ENCODE measurements at regions not wholly inside any gene's neighbourhood (a gene's known extent, or its start where the extent isn't known, plus 50 kb on each side); places are given as distances from the start of the nearest gene placed in this dataset.
"Not testable (repeated sequence)": the region's sequence is repeated elsewhere in the genome, so short reads cannot be mapped to it uniquely, and the experiment has no call there.

- no peak overlapping the region for H3K9ac ChIP-seq (ENCODE audit: low read depth, low read length)
- H3K36me3 ChIP-seq (ENCODE audit: control insufficient read depth, insufficient read depth, low read length) = no peaks in the 10 kb centered on the region
- no peaks in the 10 kb centered on the region for H3K27me3 ChIP-seq (ENCODE audit: control insufficient read depth, insufficient read depth, low read length)
- H3K4me3 ChIP-seq (ENCODE audit: low read depth, low read length) = no peak overlapping the region
- H3K9me3 ChIP-seq (ENCODE audit: control insufficient read depth, insufficient read depth, low read length) = no peaks in the 10 kb centered on the region
- H3K27ac ChIP-seq (ENCODE audit: low read depth, low read length) = no peak overlapping the region
- H3K4me1 ChIP-seq (ENCODE audit: control insufficient read depth, insufficient read depth, low read length) = no peaks in the 10 kb centered on the region
Observed at GRCh38 chr9:108434502-108434901, 421.3 kb downstream of the ACTL7B start.

- no peaks in the 10 kb centered on the region for H3K27me3 ChIP-seq (ENCODE audit: control insufficient read depth, insufficient read depth, low read length)
- H3K9ac ChIP-seq (ENCODE audit: low read depth, low read length) = no peak overlapping the region
- no peak overlapping the region for H3K27ac ChIP-seq (ENCODE audit: low read depth, low read length)
- H3K4me3 ChIP-seq (ENCODE audit: low read depth, low read length) = no peak overlapping the region
- H3K4me1 ChIP-seq (ENCODE audit: control insufficient read depth, insufficient read depth, low read length) = no peaks in the 10 kb centered on the region
- no peaks in the 10 kb centered on the region for H3K36me3 ChIP-seq (ENCODE audit: control insufficient read depth, insufficient read depth, low read length)
- H3K9me3 ChIP-seq (ENCODE audit: control insufficient read depth, insufficient read depth, low read length) = no peaks in the 10 kb centered on the region
Observed at GRCh38 chr9:108434036-108434435, 421.8 kb downstream of the ACTL7B start.

GRCh38 chr9:108430655-108431054 lies 425.1 kb downstream of the ACTL7B start:
- Histone ChIP-seq H3K9ac (ENCODE audit: low read depth, low read length) (no peak overlapping the region), H3K4me3 (ENCODE audit: low read depth, low read length) (no peak overlapping the region), H3K9me3 (ENCODE audit: control insufficient read depth, insufficient read depth, low read length) (no peaks in the 10 kb centered on the region), H3K4me1 (ENCODE audit: control insufficient read depth, insufficient read depth, low read length) (no peaks in the 10 kb centered on the region), H3K27ac (ENCODE audit: low read depth, low read length) (no peak overlapping the region), H3K27me3 (ENCODE audit: control insufficient read depth, insufficient read depth, low read length) (no peaks in the 10 kb centered on the region), H3K36me3 (ENCODE audit: control insufficient read depth, insufficient read depth, low read length) (no peaks in the 10 kb centered on the region)

- Histone ChIP-seq H3K4me3 (ENCODE audit: low read depth, low read length) (no peak overlapping the region), H3K9me3 (ENCODE audit: control insufficient read depth, insufficient read depth, low read length) (no peaks in the 10 kb centered on the region), H3K4me1 (ENCODE audit: control insufficient read depth, insufficient read depth, low read length) (no peaks in the 10 kb centered on the region), H3K36me3 (ENCODE audit: control insufficient read depth, insufficient read depth, low read length) (no peaks in the 10 kb centered on the region), H3K9ac (ENCODE audit: low read depth, low read length) (no peak overlapping the region), H3K27me3 (ENCODE audit: control insufficient read depth, insufficient read depth, low read length) (no peaks in the 10 kb centered on the region), H3K27ac (ENCODE audit: low read depth, low read length) (no peak overlapping the region)
Observed at GRCh38 chr9:108427751-108428150, 428.0 kb downstream of the ACTL7B start.

GRCh38 chr9:108426421-108426940 lies 429.3 kb downstream of the ACTL7B start:
- not testable (repeated sequence) for H3K9me3 ChIP-seq (ENCODE audit: control insufficient read depth, insufficient read depth, low read length); H3K27ac ChIP-seq (ENCODE audit: low read depth, low read length); H3K27me3 ChIP-seq (ENCODE audit: control insufficient read depth, insufficient read depth, low read length); H3K4me1 ChIP-seq (ENCODE audit: control insufficient read depth, insufficient read depth, low read length); H3K4me3 ChIP-seq (ENCODE audit: low read depth, low read length); H3K9ac ChIP-seq (ENCODE audit: low read depth, low read length); H3K36me3 ChIP-seq (ENCODE audit: control insufficient read depth, insufficient read depth, low read length)

- Histone ChIP-seq H3K4me3 (ENCODE audit: low read depth, low read length) (no peak overlapping the region), H3K9ac (ENCODE audit: low read depth, low read length) (no peak overlapping the region), H3K4me1 (ENCODE audit: control insufficient read depth, insufficient read depth, low read length) (no peaks in the 10 kb centered on the region), H3K36me3 (ENCODE audit: control insufficient read depth, insufficient read depth, low read length) (no peaks in the 10 kb centered on the region), H3K27me3 (ENCODE audit: control insufficient read depth, insufficient read depth, low read length) (no peaks in the 10 kb centered on the region), H3K27ac (ENCODE audit: low read depth, low read length) (no peak overlapping the region), H3K9me3 (ENCODE audit: control insufficient read depth, insufficient read depth, low read length) (no peaks in the 10 kb centered on the region)
Observed at GRCh38 chr9:108423433-108423832, 432.4 kb downstream of the ACTL7B start.

GRCh38 chr9:108419379-108419778 lies 436.4 kb downstream of the ACTL7B start:
- Histone ChIP-seq H3K4me3 (ENCODE audit: low read depth, low read length) (no peak overlapping the region), H3K27me3 (ENCODE audit: control insufficient read depth, insufficient read depth, low read length) (no peaks in the 10 kb centered on the region), H3K36me3 (ENCODE audit: control insufficient read depth, insufficient read depth, low read length) (no peaks in the 10 kb centered on the region), H3K9me3 (ENCODE audit: control insufficient read depth, insufficient read depth, low read length) (no peaks in the 10 kb centered on the region), H3K4me1 (ENCODE audit: control insufficient read depth, insufficient read depth, low read length) (no peaks in the 10 kb centered on the region), H3K9ac (ENCODE audit: low read depth, low read length) (no peak overlapping the region), H3K27ac (ENCODE audit: low read depth, low read length) (no peak overlapping the region)

GRCh38 chr9:108417726-108418125 lies 438.1 kb downstream of the ACTL7B start:
- H3K4me1 ChIP-seq (ENCODE audit: control insufficient read depth, insufficient read depth, low read length) = no peaks in the 10 kb centered on the region
- H3K9ac ChIP-seq (ENCODE audit: low read depth, low read length) = no peak overlapping the region
- H3K9me3 ChIP-seq (ENCODE audit: control insufficient read depth, insufficient read depth, low read length) = no peaks in the 10 kb centered on the region
- no peak overlapping the region for H3K27ac ChIP-seq (ENCODE audit: low read depth, low read length)
- no peaks in the 10 kb centered on the region for H3K27me3 ChIP-seq (ENCODE audit: control insufficient read depth, insufficient read depth, low read length)
- no peak overlapping the region for H3K4me3 ChIP-seq (ENCODE audit: low read depth, low read length)
- H3K36me3 ChIP-seq (ENCODE audit: control insufficient read depth, insufficient read depth, low read length) = no peaks in the 10 kb centered on the region

- Histone ChIP-seq H3K27ac (ENCODE audit: low read depth, low read length) (no peak overlapping the region), H3K27me3 (ENCODE audit: control insufficient read depth, insufficient read depth, low read length) (no peaks in the 10 kb centered on the region)
Observed at GRCh38 chr9:108417312-108417711, 438.5 kb downstream of the ACTL7B start.

GRCh38 chr9:108416324-108416723 lies 439.5 kb downstream of the ACTL7B start:
- no peak overlapping the region for H3K27ac ChIP-seq (ENCODE audit: low read depth, low read length)
- H3K9ac ChIP-seq (ENCODE audit: low read depth, low read length) = no peak overlapping the region
- H3K9me3 ChIP-seq (ENCODE audit: control insufficient read depth, insufficient read depth, low read length) = no peaks in the 10 kb centered on the region
- no peaks in the 10 kb centered on the region for H3K36me3 ChIP-seq (ENCODE audit: control insufficient read depth, insufficient read depth, low read length)
- H3K4me1 ChIP-seq (ENCODE audit: control insufficient read depth, insufficient read depth, low read length) = no peaks in the 10 kb centered on the region; the same call in 1 of the 2 replicates
- H3K27me3 ChIP-seq (ENCODE audit: control insufficient read depth, insufficient read depth, low read length) = no peaks in the 10 kb centered on the region
- H3K4me3 ChIP-seq (ENCODE audit: low read depth, low read length) = no peak overlapping the region

More at GRCh38 chr9:108417312-108417711, 438.5 kb downstream of the ACTL7B start:
- Histone ChIP-seq H3K4me3 (ENCODE audit: low read depth, low read length) (no peak overlapping the region), H3K4me1 (ENCODE audit: control insufficient read depth, insufficient read depth, low read length) (no peaks in the 10 kb centered on the region; the same call in 1 of the 2 replicates), H3K36me3 (ENCODE audit: control insufficient read depth, insufficient read depth, low read length) (no peaks in the 10 kb centered on the region), H3K9ac (ENCODE audit: low read depth, low read length) (no peak overlapping the region), H3K9me3 (ENCODE audit: control insufficient read depth, insufficient read depth, low read length) (no peaks in the 10 kb centered on the region)

GRCh38 chr9:108413809-108414208 lies 442.0 kb downstream of the ACTL7B start:
- Histone ChIP-seq H3K9me3 (ENCODE audit: control insufficient read depth, insufficient read depth, low read length) (no peaks in the 10 kb centered on the region), H3K36me3 (ENCODE audit: control insufficient read depth, insufficient read depth, low read length) (no peaks in the 10 kb centered on the region), H3K4me1 (ENCODE audit: control insufficient read depth, insufficient read depth, low read length) (no peaks in the 10 kb centered on the region; the same call in 1 of the 2 replicates), H3K4me3 (ENCODE audit: low read depth, low read length) (no peak overlapping the region), H3K9ac (ENCODE audit: low read depth, low read length) (no peak overlapping the region), H3K27ac (ENCODE audit: low read depth, low read length) (no peak overlapping the region), H3K27me3 (ENCODE audit: control insufficient read depth, insufficient read depth, low read length) (no peaks in the 10 kb centered on the region)

- H3K4me1 ChIP-seq (ENCODE audit: control insufficient read depth, insufficient read depth, low read length) = no peaks in the 10 kb centered on the region; the same call in 1 of the 2 replicates
Observed at GRCh38 chr9:108412755-108413154, 443.0 kb downstream of the ACTL7B start.

More at GRCh38 chr9:108412755-108413154, 443.0 kb downstream of the ACTL7B start:
- H3K9ac ChIP-seq (ENCODE audit: low read depth, low read length) = no peak overlapping the region
- H3K27me3 ChIP-seq (ENCODE audit: control insufficient read depth, insufficient read depth, low read length) = no peaks in the 10 kb centered on the region
- H3K36me3 ChIP-seq (ENCODE audit: control insufficient read depth, insufficient read depth, low read length) = no peaks in the 10 kb centered on the region
- H3K9me3 ChIP-seq (ENCODE audit: control insufficient read depth, insufficient read depth, low read length) = no peaks in the 10 kb centered on the region
- no peak overlapping the region for H3K4me3 ChIP-seq (ENCODE audit: low read depth, low read length)
- no peak overlapping the region for H3K27ac ChIP-seq (ENCODE audit: low read depth, low read length)

Measured in HUES48 (cell line).